ENCODE measurements at regions not wholly inside any gene's neighbourhood (a gene's known extent, or its start where the extent isn't known, plus 50 kb on each side); places are given as distances from the start of the nearest gene placed in this dataset.

DNA sequence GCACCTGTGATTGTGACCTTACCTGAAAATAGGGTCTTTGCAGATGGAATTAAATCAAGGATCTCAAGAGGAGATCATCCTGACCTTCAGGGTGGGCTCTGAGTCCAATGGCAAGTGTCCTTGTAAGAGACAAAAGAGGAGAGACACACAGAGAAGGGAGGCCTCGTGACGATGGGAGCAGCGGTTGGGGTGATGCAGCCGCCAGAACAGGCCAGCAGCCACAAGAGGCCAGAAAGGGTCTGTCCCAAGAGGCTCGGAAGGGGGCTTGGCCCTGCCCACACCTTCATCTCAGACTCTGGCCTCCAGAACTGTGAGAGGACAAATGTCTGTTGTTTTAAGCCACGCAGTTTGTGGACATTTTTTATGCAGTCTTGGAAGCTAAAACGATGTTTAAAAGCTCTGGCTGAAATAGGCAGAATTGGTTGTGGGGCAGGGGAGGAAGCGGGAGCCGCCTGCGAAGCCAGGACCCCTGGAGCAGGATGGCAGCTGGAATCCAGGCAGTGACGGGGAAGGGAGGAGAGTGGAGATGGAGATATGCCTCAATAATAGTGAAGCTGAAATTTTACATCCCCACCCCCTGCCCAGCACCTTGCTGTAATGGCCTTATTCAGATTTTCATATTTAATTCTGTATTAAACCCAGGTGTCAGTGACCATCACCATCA, 216.4 kb downstream of the ANKRD60 start:
- FAIRE-seq: no peak

DNA sequence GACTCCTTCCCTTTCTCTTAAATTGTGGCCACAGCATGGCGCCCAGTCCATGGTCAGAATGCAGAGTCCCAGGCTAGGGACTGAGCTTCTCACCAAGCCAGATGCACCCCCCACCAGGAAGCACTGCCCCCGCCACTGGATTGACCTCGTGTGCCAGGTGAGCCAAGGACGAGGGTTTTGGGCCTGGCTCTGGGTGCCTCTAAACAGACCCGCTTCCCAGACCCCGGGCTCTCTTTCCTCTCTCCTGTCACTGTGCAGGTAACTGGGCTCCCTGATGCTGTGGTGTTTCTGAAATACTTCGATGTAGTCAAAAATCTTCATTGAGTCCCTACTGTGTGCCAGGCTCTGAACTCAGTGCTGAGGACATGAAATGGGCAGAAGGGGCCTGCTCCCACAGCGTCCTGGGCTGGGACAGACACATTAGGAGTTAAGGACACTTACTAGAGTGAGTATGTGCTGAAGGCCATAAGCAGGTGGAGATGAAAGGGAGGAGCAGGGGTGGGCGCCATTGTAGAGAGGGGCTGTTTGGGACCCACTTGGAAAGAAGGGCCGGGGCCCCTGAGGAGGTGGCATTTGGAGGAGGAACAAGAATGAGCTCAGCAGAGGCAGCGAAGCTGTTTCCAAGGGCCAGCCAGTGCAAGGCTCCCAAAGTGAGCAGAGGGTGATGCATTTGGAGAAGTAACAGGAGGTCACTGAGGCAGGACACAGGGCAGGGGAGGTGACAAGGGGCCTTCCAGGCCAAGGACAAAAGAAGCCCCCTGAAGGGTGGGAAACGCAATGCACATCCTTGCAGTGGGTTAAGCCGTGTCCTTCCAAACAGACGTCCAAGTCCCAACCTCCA, 217.1 kb downstream of the ANKRD60 start:
- FAIRE-seq: no peak

DNA sequence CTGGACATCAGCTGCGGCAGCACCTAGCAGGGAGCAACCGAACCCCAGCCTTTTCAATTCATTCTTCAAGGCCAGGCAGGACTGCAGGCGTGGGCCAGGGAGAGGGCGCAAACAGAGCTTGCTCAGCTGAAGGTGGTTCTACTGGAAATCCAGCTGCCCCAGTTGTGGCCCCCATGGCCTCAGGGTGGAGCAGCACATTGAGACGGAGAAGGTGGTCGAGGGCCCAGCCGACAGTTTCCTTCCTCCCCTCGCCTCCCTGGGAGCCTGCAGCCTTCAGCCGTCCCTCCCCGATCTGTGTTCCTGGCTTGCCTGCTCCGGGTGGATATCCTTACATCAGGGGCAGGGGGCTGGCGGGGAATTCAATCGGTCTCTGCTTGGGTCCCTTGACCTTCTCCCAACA, 217.8 kb downstream of the ANKRD60 start:
- FAIRE-seq: no peak

DNA sequence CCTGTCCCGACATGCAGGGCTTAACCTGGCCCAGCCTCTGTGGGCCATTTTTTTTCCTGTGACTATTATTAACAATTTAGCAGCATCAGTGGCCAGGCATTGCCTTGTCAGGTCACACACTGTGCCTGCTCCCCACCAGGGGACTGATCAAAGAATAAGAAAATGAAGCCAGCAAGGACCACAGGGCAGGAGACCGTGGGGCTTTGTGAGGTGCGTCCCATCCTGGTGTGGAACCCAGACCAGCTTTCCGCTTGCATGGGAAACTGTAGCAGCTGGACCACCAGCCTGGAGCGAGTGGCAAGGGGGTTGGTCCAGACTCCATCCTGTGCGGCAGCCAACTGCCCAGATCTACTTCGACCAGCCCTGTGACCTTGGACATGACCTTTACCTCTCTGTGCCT, 218.3 kb downstream of the ANKRD60 start:
- FAIRE-seq: no peak

DNA sequence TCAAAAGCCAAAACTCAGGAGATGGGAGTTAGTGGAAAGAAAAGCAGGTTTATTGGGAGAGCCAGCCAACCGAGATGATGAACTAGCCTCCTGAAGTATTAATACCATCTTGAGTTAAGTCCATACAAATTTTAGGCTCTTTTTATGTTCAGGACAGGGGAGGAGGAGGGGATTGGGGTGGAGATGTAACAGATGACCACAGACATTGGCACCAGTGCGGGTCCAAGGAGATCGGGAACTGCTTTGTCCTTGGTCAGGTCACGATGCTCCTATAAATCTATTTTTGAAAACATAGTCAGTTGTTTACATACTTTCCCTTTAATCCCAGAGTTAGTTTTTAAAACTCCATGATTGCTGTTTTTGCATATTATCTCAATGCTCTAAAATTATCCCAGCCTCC, 219.6 kb downstream of the ANKRD60 start:
- no peak for FAIRE-seq

DNA sequence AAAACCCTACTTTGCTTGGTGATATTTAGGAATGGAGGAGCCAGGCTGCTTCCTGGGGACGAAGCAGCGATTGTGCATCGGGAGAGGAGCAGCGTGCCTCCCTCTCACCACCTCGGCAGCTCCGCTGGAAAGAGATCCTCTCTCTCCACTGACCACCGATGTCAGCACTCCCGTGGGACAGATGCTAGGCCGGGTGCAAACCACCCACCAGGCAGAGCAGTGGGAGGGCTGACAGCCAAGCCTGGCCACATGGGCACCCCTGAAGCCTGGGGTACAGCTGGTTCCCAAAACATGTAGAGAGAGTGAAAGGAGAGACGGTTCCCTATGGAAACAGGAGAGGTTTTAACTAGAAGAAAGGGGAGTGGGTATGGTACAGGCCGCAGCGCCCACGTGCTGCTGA, 220.0 kb downstream of the ANKRD60 start:
- no peak for FAIRE-seq

DNA sequence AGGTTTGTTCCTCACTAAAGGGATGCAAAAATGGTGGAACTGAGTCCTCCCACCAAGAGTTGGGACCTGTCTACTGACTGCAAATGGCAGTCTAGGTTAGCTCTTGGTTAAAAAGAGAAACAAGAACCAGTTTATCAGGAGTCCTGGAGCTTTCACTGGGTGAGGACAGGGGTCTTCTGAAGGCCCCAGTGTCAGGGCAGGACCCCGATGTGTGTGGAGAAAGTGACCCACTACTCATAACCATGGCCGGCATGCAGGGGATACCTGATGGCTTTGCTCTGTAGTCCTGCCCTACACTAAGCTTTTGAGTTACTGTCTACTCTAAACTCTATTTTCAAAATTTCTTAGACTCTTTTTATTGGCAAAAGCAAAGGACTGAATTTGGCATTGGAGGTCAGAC, 220.5 kb downstream of the ANKRD60 start:
- no peak for FAIRE-seq

DNA sequence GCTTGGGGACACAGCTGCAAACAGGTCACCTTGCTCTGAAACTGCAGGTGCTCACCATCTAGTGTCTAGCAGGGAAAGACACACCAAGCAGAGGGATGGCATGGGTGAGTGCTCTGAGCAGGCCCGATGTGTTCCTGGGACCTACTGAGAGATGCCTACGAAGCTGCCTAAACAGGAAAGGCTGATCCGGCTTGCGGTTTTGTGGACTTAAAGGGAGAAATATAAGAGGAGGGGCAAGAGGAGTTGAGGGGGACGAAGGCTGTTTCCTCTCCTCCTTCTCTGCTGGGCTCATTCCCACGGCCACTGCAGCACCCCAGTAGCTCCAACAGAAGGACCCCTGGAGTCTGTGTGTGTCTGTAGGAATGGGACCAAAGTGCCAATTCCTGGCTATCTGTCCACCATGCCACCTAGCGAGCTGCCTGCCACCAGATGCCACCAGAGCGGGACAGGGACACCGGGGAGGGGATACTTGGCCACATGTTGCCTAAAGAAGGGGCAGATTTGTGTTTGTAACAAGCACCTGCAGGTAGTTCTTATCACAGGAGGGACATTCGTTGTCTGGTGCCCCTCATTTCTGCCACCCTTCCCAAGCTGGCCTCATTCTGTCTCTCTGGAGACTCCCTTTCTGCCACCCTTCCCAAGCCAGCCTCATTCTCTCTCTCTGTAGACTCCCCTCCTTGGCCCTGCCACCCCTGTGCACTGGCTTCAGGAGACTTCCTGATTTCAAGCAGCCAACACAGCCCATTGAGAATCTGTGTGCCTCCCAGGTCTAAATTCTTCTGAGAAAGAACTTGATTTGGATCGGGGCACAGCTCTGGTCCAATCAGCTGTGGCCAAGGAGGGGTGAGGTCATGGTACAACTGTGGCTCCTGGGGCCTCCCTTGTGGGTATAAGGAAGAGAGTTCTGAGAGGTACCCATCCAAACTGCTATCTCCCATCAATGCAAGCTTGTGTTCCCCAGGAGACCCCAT, 221.8 kb downstream of the ANKRD60 start:
- FAIRE-seq: no peak

DNA sequence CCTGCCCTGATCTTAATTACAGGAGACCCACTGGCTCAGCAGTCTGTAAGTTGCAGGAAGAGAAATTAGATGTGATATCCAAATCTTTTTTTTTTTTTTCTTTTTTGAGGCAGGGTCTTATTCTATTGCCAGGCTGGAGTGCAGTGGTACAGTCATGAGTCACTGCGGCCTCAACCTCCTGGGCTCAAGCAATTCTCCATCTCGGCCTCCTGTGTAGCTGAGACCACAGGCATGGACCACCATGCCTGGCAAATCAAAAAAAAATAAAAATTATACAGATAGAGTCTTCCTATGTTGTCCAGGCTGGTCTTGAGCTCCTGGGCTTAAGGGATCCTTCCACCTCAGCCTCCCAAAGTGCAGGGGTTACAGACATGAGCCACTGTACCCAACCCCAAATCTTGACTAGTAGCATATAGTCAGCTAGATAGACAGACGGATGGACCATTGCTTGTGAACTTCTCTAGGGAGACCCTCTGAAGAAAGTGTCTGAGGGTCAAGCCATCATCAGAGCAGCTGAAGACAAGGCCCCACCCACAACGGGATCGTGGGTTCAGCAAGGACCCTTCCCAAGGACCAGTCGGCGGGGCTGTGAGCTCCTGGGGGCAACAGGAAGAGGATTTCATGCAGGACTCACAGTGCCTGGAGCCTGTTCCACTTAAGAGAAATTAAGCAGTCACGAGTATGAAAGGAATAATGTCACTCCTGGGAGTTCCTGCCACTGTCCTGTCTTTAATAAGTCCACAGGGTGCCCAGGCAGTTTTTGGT, 222.7 kb downstream of the ANKRD60 start:
- no peak for FAIRE-seq

DNA sequence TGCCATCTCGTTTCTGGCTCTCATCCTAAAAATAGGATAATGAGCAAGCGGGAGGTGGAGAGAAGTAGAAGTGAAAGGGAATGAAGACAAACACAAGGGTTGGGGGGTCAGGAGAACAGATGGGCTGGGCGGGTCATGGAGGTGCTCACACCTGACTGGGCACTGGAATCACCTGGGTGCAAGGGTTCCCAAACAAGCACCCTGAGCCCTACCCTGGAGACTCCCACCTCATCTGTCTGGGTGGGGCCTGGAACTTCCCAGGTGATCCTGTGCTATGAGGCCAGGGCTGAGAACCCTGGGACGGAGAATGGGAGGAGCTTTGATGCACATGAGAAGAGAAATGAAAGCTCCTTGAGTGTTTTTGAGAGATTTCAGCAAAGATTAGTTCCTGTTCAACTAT, 223.6 kb downstream of the ANKRD60 start:
- no peak for FAIRE-seq

DNA sequence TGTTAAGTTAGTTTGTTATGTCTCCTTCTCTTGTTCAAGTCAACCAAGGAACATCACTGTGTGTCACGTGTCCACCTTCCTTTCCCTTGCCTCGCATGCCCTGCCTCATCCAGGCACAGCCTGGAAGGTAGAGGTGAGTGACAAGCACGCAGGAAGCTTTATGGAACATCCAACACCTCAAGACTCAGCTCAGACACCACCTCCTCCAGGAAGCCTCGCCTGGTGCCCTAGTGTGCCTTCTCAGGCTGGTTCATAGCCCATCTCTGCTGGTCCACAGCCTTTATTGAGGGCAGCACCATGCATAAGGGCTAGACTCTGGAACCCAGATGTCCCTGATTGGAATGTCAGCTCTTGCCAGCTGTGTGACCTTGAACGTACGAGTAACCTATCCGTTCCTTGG, 224.3 kb downstream of the ANKRD60 start:
- no peak for FAIRE-seq

DNA sequence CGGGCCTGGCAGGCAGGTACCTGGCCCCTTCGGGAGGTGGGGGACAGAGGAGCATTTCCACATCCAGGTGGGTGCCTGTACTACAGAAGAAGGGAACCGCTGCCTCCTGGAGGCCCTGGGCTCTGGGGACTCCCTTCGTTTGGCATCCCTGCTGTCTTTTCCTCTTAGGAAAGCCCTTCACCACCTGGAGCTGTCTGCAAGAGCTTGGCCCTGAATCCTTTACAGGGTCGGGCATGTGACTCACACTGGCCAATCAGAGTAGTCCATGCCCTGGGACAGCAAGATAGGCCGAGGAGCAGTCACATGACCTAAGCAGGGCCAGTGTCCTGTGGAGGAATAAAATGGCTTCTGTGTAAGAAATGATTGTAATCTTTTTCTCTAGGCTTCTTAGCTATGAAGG, 224.9 kb downstream of the ANKRD60 start:
- FAIRE-seq: no peak

DNA sequence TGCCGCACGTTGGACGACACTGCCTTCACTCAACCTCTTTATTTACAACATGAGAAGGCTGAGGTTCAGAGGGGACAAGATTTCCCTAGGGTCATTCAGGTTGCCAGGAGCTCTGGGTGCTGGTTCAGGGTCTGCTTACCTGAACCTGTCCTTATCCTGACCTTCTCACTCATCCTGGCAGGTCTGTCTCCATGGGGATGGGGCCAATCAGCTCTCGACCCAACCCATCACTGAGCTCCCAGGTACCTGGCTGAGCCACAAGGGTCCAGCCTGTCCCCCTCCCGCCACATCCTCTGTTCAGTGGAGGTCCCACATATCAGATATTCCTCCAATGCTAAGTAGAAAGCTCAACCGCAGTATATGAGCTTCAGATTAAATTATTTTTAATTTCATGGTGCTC, 225.6 kb downstream of the ANKRD60 start:
- FAIRE-seq: no peak

DNA sequence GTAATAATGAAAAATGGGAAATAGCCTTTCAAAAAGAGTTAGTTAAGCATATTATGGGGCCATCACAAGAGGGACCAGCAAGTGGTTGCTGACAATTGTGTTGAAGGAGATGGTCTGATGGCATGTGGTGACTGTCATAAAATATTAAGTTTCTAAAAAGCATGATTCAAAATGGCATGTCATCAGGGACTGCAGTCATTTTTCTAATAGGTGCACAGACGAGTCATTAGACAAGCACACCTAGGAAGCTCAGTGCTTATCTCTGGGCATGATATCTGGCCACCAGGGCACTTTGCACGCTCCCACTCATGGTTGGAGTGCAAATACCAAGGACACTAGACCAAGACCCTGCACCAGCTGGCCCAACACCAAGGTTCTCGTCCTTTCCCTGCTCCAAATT, 226.5 kb downstream of the ANKRD60 start:
- FAIRE-seq: no peak

DNA sequence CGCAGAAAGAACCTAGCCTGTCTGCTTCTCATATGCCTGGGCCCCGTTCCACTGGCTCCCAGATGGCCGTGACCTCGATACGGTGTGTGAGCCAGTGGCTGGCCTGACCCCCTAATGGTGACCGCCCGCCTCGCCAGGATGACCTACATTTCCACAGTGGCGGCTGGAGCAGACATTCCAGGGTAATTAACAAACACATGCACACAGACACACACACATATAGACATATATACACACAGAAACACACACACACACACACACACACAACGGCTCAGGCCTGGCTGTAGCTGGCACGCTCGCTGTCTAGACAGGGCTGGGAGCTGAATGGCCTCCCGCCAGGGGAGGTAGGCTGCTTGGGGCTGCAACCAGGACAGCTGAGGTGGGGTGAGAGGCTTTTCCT, 227.1 kb downstream of the ANKRD60 start:
- FAIRE-seq: no peak

DNA sequence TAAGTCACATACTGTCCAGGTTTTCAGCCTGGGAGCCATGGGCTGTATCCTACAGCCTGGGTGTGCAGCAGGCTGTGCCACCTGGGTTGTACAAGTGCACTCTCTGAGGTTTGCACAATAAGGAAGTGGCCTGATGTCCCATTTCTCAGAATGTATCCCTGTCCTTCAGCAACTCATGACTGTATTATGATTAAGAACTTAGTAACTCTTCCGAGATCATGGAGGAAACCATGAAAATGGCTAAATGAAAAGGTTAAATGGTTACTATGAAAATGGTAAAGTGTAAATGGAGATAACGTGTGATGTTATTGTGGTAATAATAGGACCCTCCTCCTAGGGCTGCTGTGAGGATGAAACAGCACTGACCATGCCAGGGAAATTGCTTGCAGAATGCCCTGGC, 227.6 kb downstream of the ANKRD60 start:
- no peak for FAIRE-seq

DNA sequence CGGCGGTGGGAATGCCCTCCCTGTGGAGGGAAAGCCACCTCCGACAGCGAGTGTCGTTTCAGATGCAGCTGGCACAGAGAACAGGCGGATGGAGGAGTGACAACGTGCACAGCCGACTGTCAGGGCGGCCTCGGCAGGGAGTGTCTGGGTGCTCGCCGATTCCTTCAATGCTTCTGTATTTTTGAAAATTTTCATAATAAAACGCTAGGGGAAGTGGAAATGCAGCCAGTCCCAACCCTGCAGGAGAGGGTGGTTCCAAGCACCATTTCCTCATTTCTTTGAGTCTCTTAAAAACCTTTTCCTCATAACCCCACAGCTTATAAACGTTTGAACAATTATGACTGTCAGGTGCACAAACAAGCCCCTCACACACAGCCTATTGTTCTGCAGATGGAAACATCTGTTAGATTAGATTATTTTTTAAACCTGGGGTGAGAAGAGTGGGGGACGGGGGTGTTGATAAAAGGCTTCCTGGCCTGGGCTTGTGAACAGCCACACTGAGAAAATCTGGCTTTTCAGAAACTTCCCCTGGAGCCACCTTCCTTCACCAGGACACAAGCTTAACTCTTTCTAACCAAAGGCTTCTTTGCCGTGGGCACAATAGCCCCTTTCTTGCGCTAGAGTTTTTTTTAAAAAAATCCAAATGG, 228.9 kb downstream of the ANKRD60 start:
- no peak for FAIRE-seq

DNA sequence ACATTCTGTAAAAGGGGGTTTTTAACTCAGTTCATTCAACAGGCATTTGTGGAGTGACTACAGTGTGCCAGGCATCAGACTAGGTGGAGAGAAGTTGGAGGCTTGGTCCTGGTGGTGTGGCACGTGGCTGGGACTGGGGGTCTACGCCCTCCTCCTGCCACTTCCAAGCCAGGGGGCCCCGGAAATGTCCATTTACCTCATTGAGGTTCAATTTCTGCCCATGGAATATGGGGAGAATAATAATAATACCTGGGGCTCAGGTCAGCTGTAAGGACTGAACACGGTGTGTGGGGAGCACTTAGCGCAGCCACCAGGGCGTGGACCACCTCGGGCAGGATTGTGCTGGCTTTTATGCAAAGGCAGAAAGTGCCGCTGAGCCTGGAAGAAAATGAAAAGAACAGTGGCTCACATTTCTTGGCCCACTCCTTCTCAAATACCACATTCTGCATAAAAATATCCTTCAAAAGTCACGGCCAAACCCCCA, 229.4 kb downstream of the ANKRD60 start:
- FAIRE-seq: no peak

DNA sequence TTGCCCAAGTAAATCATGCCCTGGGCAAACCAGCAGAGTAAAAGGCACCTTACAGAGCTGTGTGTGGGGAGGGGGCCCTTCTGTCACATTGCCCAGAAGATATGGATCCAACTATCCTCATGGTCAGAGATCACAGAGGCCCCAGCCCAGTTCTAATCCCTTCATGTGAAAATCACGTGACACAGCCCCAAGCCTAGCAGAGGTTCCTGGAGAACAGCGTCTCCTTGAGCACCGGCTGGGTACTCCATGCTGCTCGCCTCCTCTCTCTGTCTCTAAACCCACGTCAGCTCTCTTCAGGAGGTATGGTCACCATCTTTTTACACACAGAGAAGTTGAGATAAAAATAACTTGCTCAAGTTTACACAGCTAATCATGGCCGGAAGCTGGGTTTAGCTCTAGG, 230.2 kb downstream of the ANKRD60 start:
- FAIRE-seq: no peak

DNA sequence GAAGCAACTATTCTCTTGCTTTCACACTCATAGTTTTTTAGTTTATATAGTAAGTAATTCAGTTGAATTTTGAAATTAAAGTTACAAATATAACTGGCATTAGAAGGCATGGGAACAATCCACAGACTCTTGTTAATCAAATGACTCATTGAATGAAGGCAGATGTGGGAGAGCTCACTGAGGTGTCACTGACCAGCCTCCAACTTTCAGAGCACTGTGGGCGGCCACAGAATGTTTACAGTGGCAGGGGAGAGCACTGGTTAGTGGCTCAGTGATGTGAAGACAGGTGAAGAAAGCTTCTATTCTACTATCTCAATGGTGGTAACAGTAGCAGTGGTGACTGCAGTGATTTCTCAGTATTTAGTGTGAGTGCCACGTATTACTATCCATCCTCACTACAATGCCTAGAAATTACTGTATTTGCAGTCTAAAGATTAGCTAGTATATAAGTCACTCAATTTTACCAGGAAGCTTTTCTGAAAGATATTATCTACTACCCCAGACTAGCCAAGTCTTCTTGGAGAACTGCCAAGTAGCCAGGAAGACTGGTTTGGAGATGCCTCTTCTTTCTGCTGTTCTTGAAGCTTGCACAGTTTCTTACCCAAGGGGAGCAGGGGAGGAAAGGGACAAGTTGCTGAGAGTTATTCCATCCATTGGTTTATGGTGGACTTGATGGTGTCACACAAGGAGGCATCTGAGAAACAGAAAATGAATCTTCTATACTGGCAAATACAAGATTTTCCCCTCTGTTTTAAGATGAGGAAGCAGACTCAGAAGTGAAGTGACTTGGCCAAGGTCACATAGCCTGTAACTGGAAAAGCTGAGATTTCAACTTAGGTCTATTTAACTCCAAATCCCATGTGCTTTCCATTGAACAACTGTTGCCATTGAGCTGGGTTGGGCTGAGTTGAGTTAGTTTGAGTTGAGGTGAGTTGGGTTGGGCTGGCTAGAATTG, 231.2 kb downstream of the ANKRD60 start:
- FAIRE-seq: no peak

DNA sequence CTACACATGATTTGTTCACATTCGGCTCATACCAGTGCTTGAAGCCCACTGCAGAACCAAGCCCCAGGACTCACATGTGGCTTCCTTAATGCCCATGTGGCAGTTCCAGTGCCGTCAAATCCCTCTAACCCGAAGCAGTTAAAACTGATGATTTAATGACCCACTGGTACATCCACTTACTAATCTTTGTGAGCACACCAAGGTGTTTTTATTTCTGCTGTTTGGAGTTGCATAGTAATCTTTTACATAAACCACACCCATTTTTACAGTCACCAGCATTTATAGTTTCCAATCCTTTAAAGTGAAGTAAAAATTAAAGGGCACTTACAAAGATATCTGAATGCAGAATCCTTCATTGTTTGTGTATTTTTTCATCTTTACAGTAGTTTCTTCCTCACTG, 232.0 kb downstream of the ANKRD60 start:
- FAIRE-seq: no peak

Data from A204.1 (cell line).